Erythroblast (primary cell): ENCODE measurements at regions not wholly inside any gene's neighbourhood (a gene's known extent, or its start where the extent isn't known, plus 50 kb on each side); places are given as distances from the start of the nearest gene placed in this dataset.

Source experiments
- GATA1 ChIP-seq: IDR thresholded peaks from 2 replicates; pipeline ENCODE4 v1.6.1; 2011; ENCODE audit warnings: low read depth, mild to moderate bottlenecking, control low read depth, low read length, moderate library complexity
- POLR2A ChIP-seq: IDR thresholded peaks from 2 replicates; pipeline ENCODE4 v1.6.1; 2011; ENCODE audit warnings: mild to moderate bottlenecking, low read length

DNA sequence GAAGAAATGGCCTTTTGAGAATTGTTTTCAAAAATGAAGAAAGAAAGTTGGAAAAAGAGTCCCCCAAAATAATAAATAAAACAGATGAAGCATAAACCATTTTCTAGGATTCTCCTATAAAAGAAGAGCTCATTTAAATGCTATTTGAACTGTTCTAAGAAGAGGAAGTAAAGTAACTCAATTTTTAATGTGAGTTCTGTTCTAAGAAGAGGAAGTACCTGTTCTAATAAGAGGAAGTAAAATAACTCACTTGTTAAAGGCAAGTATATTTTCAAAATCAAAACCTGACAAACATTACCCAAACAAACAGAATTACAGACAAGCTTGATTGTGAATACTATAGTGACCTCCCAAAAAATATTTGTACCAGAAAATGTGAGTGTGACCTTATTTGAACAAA lies 1326.3 kb downstream of the C4orf33 start:
- TF ChIP-seq POLR2A: no peak
- TF ChIP-seq GATA1: no peak
